GM12874 (cell line): ENCODE measurements at regions not wholly inside any gene's neighbourhood (a gene's known extent, or its start where the extent isn't known, plus 50 kb on each side); places are given as distances from the start of the nearest gene placed in this dataset.

Experiments used
- TF ChIP-seq, protein P1 (sequence below): IDR thresholded peaks from 2 replicates; pipeline ENCODE4 v1.5.1; 2011; ENCODE audit warnings: low read depth, mild to moderate bottlenecking, control low read depth, low read length, moderate library complexity; ENCODE audit not compliant: insufficient read depth

DNA sequence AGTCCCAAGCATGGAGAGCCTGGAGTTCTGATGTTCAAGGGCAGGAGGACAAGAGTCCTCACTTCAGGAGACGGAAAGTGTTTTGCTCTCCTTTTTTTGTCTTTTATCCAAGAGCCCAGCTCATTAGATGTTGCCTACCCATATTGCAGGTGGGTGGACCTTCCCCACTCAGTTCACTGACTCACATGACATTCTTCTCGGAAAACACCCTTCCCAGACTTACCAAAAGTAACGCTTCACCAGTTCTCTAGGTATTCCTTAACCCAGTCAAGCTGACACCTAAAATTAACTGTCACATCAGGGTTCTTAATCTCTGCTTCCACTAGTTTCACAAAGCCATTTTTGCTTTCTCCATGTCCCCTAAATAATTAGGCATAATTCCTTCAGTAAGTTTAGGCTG lies 2215.4 kb upstream of the PCDH20 start:
- TF ChIP-seq, protein P1, sequence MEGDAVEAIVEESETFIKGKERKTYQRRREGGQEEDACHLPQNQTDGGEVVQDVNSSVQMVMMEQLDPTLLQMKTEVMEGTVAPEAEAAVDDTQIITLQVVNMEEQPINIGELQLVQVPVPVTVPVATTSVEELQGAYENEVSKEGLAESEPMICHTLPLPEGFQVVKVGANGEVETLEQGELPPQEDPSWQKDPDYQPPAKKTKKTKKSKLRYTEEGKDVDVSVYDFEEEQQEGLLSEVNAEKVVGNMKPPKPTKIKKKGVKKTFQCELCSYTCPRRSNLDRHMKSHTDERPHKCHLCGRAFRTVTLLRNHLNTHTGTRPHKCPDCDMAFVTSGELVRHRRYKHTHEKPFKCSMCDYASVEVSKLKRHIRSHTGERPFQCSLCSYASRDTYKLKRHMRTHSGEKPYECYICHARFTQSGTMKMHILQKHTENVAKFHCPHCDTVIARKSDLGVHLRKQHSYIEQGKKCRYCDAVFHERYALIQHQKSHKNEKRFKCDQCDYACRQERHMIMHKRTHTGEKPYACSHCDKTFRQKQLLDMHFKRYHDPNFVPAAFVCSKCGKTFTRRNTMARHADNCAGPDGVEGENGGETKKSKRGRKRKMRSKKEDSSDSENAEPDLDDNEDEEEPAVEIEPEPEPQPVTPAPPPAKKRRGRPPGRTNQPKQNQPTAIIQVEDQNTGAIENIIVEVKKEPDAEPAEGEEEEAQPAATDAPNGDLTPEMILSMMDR: no peak

DNA sequence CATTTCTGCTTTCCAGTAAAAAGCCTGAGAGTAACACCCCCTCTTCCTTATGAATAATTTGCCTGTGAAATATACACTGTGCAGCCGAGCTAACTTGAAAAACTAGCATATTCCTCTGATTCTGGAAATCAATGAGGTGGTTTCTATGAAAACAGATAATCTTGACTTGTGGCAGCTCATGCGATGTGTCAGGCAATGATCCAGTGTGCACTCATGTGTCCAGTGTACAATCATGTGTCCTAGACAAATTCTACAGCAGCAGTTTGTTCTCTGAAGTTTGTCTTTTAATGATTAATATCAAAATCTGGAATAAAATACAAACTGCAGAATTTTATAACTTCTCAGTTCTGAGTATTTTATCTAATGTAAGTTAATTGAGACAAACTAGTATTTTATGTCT lies 2213.9 kb upstream of the PCDH20 start:
- TF ChIP-seq, protein P1: no peak

DNA sequence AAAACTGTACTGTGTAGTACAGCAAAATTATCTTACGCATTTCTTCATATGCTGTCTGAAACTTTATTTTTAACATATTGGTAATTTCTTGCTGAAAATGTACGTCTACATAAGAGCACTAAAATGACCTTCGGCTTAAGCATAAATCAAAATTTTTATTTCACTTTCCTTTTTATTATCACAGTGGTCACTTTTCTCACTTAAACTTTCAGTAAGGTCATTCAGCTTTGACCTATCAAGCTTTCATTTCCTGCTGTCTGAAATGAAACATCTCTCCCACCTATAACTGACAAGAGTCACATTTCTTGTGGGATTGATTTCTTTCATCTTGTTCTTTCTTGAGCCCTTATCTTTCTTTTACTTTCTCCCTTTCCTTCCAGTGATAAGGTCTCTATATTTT lies 2212.7 kb upstream of the PCDH20 start:
- TF ChIP-seq, protein P1: no peak

DNA sequence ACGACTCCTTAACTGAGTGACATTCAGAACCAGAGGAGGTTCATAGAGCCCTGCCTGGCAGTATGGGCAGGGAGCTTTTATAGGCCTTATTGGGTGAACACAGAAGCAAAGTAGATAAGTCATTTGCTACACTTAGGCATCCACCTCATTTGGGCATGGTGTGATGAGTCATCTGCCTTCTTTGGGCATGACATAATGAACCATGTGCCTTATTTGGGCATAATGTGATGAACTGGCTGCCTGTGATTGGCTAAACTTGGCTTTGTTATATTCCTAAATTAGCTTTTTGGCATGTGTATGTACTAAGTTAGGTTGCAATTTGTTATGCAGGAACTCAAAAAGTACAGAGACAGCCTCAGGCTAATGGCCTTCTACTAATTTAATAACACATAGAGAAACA lies 2210.2 kb upstream of the PCDH20 start:
- TF ChIP-seq, protein P1: no peak

DNA sequence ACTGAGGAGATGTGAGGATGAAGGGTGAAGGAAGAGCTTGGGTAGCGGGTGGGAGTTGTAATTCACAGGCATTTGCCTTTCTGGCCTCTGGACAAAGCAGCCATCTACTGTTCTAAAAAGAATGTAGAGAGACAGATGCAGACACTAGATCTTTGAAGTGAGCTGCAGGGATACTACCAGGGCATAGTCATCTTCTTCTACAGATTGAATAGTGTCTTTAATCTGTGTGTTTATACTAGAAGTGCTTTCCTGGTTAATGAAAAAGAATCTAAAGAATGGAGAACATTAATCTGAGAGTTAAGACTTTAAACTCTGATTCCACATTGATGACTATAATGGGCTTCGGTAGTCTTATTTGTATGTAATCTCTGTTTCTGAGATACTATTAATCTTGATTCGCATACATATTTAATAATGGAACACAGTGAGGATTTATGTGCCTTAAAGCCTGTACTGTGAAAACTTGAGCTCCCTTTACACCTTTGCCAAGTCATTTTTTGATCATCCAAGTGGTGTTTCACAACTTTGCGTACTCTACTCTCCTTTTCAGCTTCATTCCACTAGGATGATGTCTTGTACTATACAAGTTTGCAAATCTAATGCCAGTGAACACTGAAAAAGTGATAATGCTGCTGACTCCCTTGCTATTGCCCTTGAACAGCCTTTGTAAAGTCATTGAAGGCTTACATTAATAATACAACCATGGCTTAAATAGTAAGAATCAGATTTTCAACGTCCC lies 2199.4 kb upstream of the PCDH20 start:
- TF ChIP-seq, protein P1: no peak

DNA sequence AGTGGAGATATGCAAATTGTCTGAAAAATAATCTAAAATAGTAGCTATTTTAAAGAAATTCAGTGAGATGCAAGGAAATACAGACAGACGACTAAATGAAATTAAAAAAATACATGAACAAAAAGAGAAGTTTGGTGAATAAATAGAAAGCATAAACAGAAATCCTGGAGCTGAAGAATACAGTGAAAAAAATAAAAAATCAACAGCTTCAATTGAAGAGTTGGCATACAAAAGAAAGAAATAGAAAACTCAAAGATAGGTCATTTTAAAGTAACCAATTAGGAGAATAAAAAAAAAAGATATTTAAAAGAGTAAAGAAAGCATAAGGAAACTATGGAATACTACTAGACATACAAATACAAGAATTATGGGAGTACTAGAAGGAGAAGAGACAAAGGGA lies 2191.5 kb upstream of the PCDH20 start:
- TF ChIP-seq, protein P1: no peak

DNA sequence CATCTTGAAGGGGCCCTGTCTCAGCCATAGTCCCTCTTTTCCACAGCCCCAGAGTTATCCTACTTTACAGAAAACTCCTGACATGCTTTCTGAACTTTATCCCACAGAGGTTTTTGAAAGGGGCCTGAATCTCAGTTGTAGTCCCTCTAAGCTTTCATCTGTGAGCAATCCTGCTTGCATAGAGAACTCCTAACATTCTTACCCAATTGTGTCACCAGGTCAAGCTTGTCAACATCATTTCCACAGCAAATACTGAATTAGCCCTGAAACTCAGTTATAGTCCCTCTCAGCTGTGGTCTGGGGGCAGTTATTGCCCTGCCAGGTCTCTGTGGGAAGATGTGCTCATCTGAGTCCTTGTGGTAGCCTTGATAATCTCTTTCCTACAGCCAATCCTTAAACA lies 2190.3 kb upstream of the PCDH20 start:
- TF ChIP-seq, protein P1: no peak

DNA sequence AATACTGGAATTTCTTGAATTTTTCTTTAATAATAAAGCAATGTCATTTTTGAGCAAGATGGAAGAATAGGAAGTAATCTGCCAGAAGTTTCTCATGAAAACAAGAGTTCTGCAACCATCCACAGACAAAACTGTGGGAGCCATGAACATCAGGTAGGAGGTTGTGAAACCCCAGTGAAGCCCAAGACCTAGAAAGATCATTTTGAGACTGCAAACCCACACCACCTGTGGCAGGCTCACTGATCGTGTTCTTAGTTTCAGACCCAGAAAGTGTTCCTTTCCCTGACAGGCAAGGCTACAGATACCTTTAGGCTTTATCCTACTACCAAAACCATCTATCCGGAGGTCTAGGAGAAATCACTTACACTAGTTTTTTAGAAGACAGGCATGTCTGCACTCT lies 2189.8 kb upstream of the PCDH20 start:
- TF ChIP-seq, protein P1: no peak
